ENCODE measurements at regions not wholly inside any gene's neighbourhood (a gene's known extent, or its start where the extent isn't known, plus 50 kb on each side); places are given as distances from the start of the nearest gene placed in this dataset.

- no peak for TF ChIP-seq CTCF (IDR thresholded peaks at IDR 0.05 in 2 of 3, conservative IDR thresholded peaks at IDR 0.05 in 1 of 3; ENCODE audit: insufficient read depth in 2 of 3, low read depth in 1 of 3, low read length in 3 of 3)
- no peak for TF ChIP-seq MAZ (CRISPR knock-in tag; conservative IDR thresholded peaks at IDR 0.05 in 1 of 2, IDR thresholded peaks at IDR 0.05 in 1 of 2)
- TF ChIP-seq HMG20A (CRISPR knock-in tag; conservative IDR thresholded peaks at IDR 0.05) = no peak
- no peak for TF ChIP-seq MTA1 (IDR thresholded peaks at IDR 0.05; ENCODE audit: borderline replicate concordance)
- no peak for TF ChIP-seq PHTF2 (CRISPR knock-in tag; IDR thresholded peaks at IDR 0.05)
- no peak for TF ChIP-seq E2F4 (CRISPR knock-in tag; IDR thresholded peaks at IDR 0.05; ENCODE audit: low read depth)
- TF ChIP-seq POLR2A (conservative IDR thresholded peaks at IDR 0.05) = no peak
Observed at GRCh38 chr1:217106231-217106901, 383.1 kb upstream of the ESRRG start.
